Fibroblast of lung (primary cell): ENCODE measurements at regions not wholly inside any gene's neighbourhood (a gene's known extent, or its start where the extent isn't known, plus 50 kb on each side); places are given as distances from the start of the nearest gene placed in this dataset.

Experiments
- DNase-seq, 2 donors: peaks; one replicate each; pipeline versions ENCODE4 v3.0.0 to v3.0.0-alpha.2; 2010; ENCODE audit warnings: low read depth in 2 of 2
- H2AFZ ChIP-seq: 2 replicates; pipeline ENCODE4 v1.5.1; 2012; ENCODE audit warnings: low read length, control low read depth, inconsistent platforms
- H3K27ac ChIP-seq: 2 replicates; pipeline ENCODE4 v1.5.1; 2011; ENCODE audit warnings: low read length, control low read depth; ENCODE audit not compliant: insufficient read depth
- H3K27me3 ChIP-seq: 2 replicates; pipeline ENCODE4 v1.5.1; 2011; ENCODE audit warnings: mild to moderate bottlenecking, low read length; ENCODE audit not compliant: control insufficient read depth, insufficient read depth
- H3K36me3 ChIP-seq: 2 replicates; pipeline ENCODE4 v1.5.1; 2011; ENCODE audit warnings: low read length; ENCODE audit not compliant: control insufficient read depth, insufficient read depth
- H3K4me1 ChIP-seq: 2 replicates; pipeline ENCODE4 v1.5.1; 2011; ENCODE audit warnings: low read length; ENCODE audit not compliant: control insufficient read depth, insufficient read depth; ENCODE audit errors: extremely low read depth
- H3K4me2 ChIP-seq: 2 replicates; pipeline ENCODE4 v1.5.1; 2011; ENCODE audit warnings: low read length, control low read depth; ENCODE audit not compliant: insufficient read depth; ENCODE audit errors: extremely low read depth
- H3K4me3 ChIP-seq, 4 experiments: fragments of 200-600 bp in 1 of 4; sonication (generic) in 1 of 4; replicated peaks in 1 of 4; 2 replicates each; pipeline ENCODE4 v1.5.1; 2011 to 2016; ENCODE audit warnings: low read length in 4 of 4, low read depth in 3 of 4, mild to moderate bottlenecking in 3 of 4, control low read depth in 2 of 4, inconsistent platforms in 1 of 4, mixed read lengths in 1 of 4; ENCODE audit not compliant: insufficient read depth in 1 of 4; ENCODE audit errors: control extremely low read depth in 1 of 4
- H3K79me2 ChIP-seq: 2 replicates; pipeline ENCODE4 v1.5.1; 2012; ENCODE audit warnings: mild to moderate bottlenecking, low read length, inconsistent platforms; ENCODE audit not compliant: control insufficient read depth, insufficient read depth
- H3K9ac ChIP-seq: 2 replicates; pipeline ENCODE4 v1.5.1; 2011; ENCODE audit warnings: mild to moderate bottlenecking, low read length, control low read depth; ENCODE audit not compliant: insufficient read depth
- H3K9me3 ChIP-seq: 2 replicates; pipeline ENCODE4 v1.5.1; 2012; ENCODE audit warnings: low read depth, low read length; ENCODE audit not compliant: control insufficient read depth, insufficient read depth
- H4K20me1 ChIP-seq: 2 replicates; pipeline ENCODE4 v1.5.1; 2011; ENCODE audit warnings: low read length; ENCODE audit not compliant: control insufficient read depth, insufficient read depth; ENCODE audit errors: extremely low read depth
- EZH2 ChIP-seq: IDR thresholded peaks from 2 replicates; pipeline ENCODE4 v1.5.1; 2012; ENCODE audit warnings: low read length, control low read depth, mild to moderate bottlenecking; ENCODE audit errors: missing control alignments
- TF ChIP-seq, protein P1 (sequence below), 2 donors: IDR thresholded peaks in 1 of 2; conservative IDR thresholded peaks in 1 of 2; 1 replicate in 1 of 2; 2 replicates in 1 of 2; pipeline ENCODE4 v1.5.1; 2011 to 2012; ENCODE audit warnings: low read length in 2 of 2, control low read depth in 1 of 2, inconsistent platforms in 1 of 2, low read depth in 1 of 2, mild to moderate bottlenecking in 1 of 2

DNA sequence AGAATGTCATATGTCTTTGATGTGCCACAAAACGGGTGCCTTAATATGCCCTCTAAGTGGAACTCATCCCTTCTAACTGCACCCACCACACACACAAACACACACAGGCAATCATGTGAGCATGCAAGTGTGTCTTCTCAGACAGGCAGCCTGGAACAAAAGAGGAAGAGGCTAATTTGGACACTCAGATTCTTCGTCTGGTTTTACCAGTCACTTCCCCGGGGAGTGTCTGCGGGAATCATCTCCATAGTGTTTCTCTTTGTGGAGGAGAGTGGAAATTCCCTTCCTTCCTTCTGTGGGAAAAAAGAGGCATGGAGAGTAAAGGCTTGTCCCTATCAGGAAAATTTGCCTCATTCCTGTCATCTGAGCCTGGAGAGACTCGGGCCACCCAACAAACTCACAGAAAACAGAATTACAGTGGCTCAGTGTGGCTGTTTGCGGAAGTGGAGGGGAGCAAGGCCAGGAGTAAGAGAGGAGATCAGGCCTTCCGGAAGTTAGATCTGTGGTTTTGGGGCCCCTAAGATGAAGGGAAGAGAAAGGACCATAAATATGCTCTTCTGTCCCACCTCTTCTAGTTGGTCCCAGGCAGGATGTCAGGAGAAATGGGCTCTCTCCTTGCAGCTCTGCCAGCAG, 212.6 kb upstream of the SEMA6D start:
- Histone ChIP-seq H3K9me3 (no peaks in the 10 kb centered on the region), H2AFZ (no peak overlapping the region), H3K27me3 (no peaks in the 10 kb centered on the region), H3K9ac (no peak overlapping the region), H3K36me3 (no peaks in the 10 kb centered on the region), H3K4me3 (no peak overlapping the region), H3K79me2 (no peaks in the 10 kb centered on the region), H4K20me1 (no peaks in the 10 kb centered on the region), H3K4me2 (no peak overlapping the region), H3K4me1 (no peaks in the 10 kb centered on the region), H3K27ac (no peak overlapping the region)
- no peak for DNase-seq
- TF ChIP-seq EZH2, result no peak
- TF ChIP-seq, protein P1, sequence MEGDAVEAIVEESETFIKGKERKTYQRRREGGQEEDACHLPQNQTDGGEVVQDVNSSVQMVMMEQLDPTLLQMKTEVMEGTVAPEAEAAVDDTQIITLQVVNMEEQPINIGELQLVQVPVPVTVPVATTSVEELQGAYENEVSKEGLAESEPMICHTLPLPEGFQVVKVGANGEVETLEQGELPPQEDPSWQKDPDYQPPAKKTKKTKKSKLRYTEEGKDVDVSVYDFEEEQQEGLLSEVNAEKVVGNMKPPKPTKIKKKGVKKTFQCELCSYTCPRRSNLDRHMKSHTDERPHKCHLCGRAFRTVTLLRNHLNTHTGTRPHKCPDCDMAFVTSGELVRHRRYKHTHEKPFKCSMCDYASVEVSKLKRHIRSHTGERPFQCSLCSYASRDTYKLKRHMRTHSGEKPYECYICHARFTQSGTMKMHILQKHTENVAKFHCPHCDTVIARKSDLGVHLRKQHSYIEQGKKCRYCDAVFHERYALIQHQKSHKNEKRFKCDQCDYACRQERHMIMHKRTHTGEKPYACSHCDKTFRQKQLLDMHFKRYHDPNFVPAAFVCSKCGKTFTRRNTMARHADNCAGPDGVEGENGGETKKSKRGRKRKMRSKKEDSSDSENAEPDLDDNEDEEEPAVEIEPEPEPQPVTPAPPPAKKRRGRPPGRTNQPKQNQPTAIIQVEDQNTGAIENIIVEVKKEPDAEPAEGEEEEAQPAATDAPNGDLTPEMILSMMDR (conservative IDR thresholded peaks at IDR 0.05 in 1 of 2, IDR thresholded peaks at IDR 0.05 in 1 of 2; ENCODE audit: low read depth in 1 of 2, low read length in 2 of 2), result no peak

DNA sequence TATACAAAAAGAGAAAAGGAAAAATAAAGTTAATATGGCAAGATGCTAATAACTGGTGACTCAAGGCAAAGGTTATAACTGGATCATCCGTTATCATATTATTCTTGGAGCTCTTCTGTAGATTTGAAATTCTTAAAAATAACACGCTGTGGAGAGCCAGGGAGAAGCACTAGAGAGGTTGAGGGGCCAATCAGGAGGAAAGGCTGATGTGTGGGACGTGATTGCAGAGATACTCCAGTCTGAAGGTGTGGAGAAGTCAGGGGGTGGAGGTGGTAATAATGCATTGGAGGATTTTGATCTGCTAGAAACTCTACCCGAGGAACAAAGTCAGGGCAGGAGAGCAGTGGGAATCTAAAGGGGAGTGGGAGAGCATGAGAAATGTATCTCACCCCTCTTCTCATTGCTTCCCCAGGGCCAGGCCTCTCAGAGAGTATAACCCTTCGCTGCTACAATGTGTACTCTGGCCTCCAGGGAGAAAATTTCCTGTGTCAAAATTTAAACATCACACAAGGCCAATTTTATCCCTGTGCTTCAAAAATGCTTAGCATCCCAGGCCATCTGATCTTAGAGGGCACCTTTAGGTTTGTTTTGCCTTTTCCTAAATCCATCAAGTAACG, 211.5 kb upstream of the SEMA6D start:
- no peaks in the 10 kb centered on the region for H3K9me3 ChIP-seq
- no peaks in the 10 kb centered on the region for H3K4me1 ChIP-seq
- H4K20me1 ChIP-seq, result no peaks in the 10 kb centered on the region
- no peaks in the 10 kb centered on the region for H3K36me3 ChIP-seq
- H3K4me2 ChIP-seq, result no peak overlapping the region
- H3K9ac ChIP-seq, result no peak overlapping the region
- H3K27me3 ChIP-seq, result no peaks in the 10 kb centered on the region
- H3K4me3 ChIP-seq, result no peak overlapping the region
- no peak overlapping the region for H3K27ac ChIP-seq
- H3K79me2 ChIP-seq, result no peaks in the 10 kb centered on the region
- DNase-seq, result no peak
- no peak overlapping the region for H2AFZ ChIP-seq
- TF ChIP-seq, protein P1 (conservative IDR thresholded peaks at IDR 0.05 in 1 of 2, IDR thresholded peaks at IDR 0.05 in 1 of 2; ENCODE audit: low read depth in 1 of 2, low read length in 2 of 2), result no peak
- no peak for TF ChIP-seq EZH2

DNA sequence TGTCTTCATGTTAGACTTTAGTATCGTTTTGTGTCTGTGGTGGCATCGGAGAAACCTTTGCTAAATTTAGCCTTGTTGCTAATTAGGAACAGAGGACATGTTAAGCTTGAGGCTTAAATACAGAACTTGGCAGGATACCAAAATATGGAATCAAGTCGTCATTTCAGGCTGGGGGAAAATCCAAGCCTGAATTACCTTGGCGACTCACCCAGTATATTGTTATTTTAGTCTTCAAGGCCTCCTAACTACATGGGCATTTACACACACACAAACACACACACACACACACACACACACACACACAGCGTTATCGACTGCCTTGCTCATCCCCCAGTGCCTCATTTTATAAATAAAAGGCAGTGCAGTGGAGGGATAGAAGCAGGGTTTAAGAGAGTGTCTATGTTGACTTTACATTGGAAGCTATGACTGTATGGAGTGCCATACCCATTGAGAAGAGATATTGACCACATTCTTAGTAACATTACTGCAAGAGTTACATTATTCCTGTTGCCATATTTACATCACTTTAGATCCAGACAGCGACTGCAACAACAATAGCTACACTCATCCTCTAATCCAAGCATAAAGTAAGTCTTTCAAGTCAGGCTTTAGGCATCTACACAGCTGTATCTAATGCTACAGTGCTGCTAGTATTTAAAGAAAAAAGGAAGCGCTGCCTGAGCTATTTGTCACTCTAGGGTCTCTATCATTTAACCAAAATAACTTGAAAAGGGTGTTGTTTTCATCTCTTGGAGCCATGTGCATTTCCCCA, 210.8 kb upstream of the SEMA6D start:
- H3K9ac ChIP-seq, result no peak overlapping the region
- no peak overlapping the region for H2AFZ ChIP-seq
- H3K4me1 ChIP-seq, result no peaks in the 10 kb centered on the region
- no peaks in the 10 kb centered on the region for H3K9me3 ChIP-seq
- no peak overlapping the region for H3K4me3 ChIP-seq
- no peak overlapping the region for H3K27ac ChIP-seq
- H3K4me2 ChIP-seq, result no peak overlapping the region
- no peaks in the 10 kb centered on the region for H3K79me2 ChIP-seq
- peak; percentile 38 to 40 for DNase-seq
- H3K27me3 ChIP-seq, result no peaks in the 10 kb centered on the region
- H3K36me3 ChIP-seq, result no peaks in the 10 kb centered on the region
- TF ChIP-seq EZH2, result no peak
- TF ChIP-seq, protein P1 (conservative IDR thresholded peaks at IDR 0.05 in 1 of 2, IDR thresholded peaks at IDR 0.05 in 1 of 2; ENCODE audit: low read depth in 1 of 2, low read length in 2 of 2), result no peak
- no peaks in the 10 kb centered on the region for H4K20me1 ChIP-seq
